ENCODE measurements at regions not wholly inside any gene's neighbourhood (a gene's known extent, or its start where the extent isn't known, plus 50 kb on each side); places are given as distances from the start of the nearest gene placed in this dataset.

DNA sequence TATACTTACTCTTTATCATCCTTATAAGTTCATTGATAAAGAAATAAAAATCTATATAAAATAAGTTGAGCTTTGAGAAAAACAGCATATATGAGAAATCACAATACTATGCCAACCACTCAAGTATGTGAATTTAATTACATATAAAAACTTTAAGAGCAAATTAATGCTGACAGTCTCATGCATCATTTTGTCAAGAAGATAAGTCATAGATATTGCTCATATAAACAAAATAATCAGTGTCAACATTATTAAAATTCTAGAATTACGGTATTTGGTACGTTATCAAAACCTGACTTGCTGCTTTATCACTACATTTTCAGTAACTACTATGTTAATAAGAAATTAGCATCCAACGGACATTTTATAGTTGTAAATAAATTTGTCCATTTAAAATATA lies 111.2 kb downstream of the FBXO8 start:
- Histone ChIP-seq H3K4me1 (ENCODE audit: insufficient read depth, low read length) (no peaks in the 10 kb centered on the region), H2AFZ (ENCODE audit: low read length) (no peak overlapping the region), H3K36me3 (ENCODE audit: insufficient read depth, low read length) (no peaks in the 10 kb centered on the region), H3K79me2 (ENCODE audit: insufficient read depth, low read length) (no peaks in the 10 kb centered on the region), H4K20me1 (ENCODE audit: insufficient read depth, low read length) (no peaks in the 10 kb centered on the region), H3K4me3 (ENCODE audit: insufficient read depth, low read length) (no peak overlapping the region), H3K27me3 (ENCODE audit: insufficient read depth, low read length) (no peaks in the 10 kb centered on the region), H3K4me2 (ENCODE audit: insufficient read depth, low read length) (no peak overlapping the region), H3K27ac (ENCODE audit: low read depth, low read length) (no peak overlapping the region), H3K9me3 (ENCODE audit: low read depth, low read length) (no peaks in the 10 kb centered on the region)
- TF ChIP-seq CTCF (IDR thresholded peaks at IDR 0.05; ENCODE audit: extremely low read depth, low read depth, low read length): no peak
- DNase-seq (ENCODE audit: insufficient read length, low spot score, missing footprints): no peak

- Histone ChIP-seq H3K36me3 (ENCODE audit: insufficient read depth, low read length) (no peaks in the 10 kb centered on the region), H4K20me1 (ENCODE audit: insufficient read depth, low read length) (no peaks in the 10 kb centered on the region), H3K79me2 (ENCODE audit: insufficient read depth, low read length) (no peaks in the 10 kb centered on the region), H3K4me1 (ENCODE audit: insufficient read depth, low read length) (no peaks in the 10 kb centered on the region), H2AFZ (ENCODE audit: low read length) (no peak overlapping the region), H3K9me3 (ENCODE audit: low read depth, low read length) (no peaks in the 10 kb centered on the region), H3K4me3 (ENCODE audit: insufficient read depth, low read length) (no peak overlapping the region), H3K27ac (ENCODE audit: low read depth, low read length) (no peak overlapping the region), H3K4me2 (ENCODE audit: insufficient read depth, low read length) (no peak overlapping the region), H3K27me3 (ENCODE audit: insufficient read depth, low read length) (no peaks in the 10 kb centered on the region)
- no peak for TF ChIP-seq CTCF (IDR thresholded peaks at IDR 0.05; ENCODE audit: extremely low read depth, low read depth, low read length)
- no peak for DNase-seq (ENCODE audit: insufficient read length, low spot score, missing footprints)
These were observed 112.6 kb downstream of the FBXO8 start for GRCh38 chr4:174170906-174171305.

GRCh38 chr4:174170091-174170490 lies 113.4 kb downstream of the FBXO8 start:
- no peaks in the 10 kb centered on the region for H3K9me3 ChIP-seq (ENCODE audit: low read depth, low read length)
- no peak overlapping the region for H3K4me2 ChIP-seq (ENCODE audit: insufficient read depth, low read length)
- H2AFZ ChIP-seq (ENCODE audit: low read length): no peak overlapping the region
- TF ChIP-seq CTCF (IDR thresholded peaks at IDR 0.05; ENCODE audit: extremely low read depth, low read depth, low read length): no peak
- DNase-seq (ENCODE audit: insufficient read length, low spot score, missing footprints): no peak
- H4K20me1 ChIP-seq (ENCODE audit: insufficient read depth, low read length): no peaks in the 10 kb centered on the region
- no peaks in the 10 kb centered on the region for H3K4me1 ChIP-seq (ENCODE audit: insufficient read depth, low read length)
- no peak overlapping the region for H3K27ac ChIP-seq (ENCODE audit: low read depth, low read length)
- H3K27me3 ChIP-seq (ENCODE audit: insufficient read depth, low read length): no peaks in the 10 kb centered on the region
- no peaks in the 10 kb centered on the region for H3K36me3 ChIP-seq (ENCODE audit: insufficient read depth, low read length)
- no peak overlapping the region for H3K4me3 ChIP-seq (ENCODE audit: insufficient read depth, low read length)
- no peaks in the 10 kb centered on the region for H3K79me2 ChIP-seq (ENCODE audit: insufficient read depth, low read length)

GRCh38 chr4:174157106-174157607 lies 126.3 kb downstream of the FBXO8 start:
- Histone ChIP-seq H2AFZ (ENCODE audit: low read length) (no peak overlapping the region), H3K27ac (ENCODE audit: low read depth, low read length) (no peak overlapping the region), H3K4me1 (ENCODE audit: insufficient read depth, low read length) (no peaks in the 10 kb centered on the region), H3K4me2 (ENCODE audit: insufficient read depth, low read length) (no peak overlapping the region), H3K27me3 (ENCODE audit: insufficient read depth, low read length) (peaks cover 2% of the 10 kb centered on the region), H3K9me3 (ENCODE audit: low read depth, low read length) (no peaks in the 10 kb centered on the region), H3K79me2 (ENCODE audit: insufficient read depth, low read length) (no peaks in the 10 kb centered on the region), H3K4me3 (ENCODE audit: insufficient read depth, low read length) (no peak overlapping the region), H3K36me3 (ENCODE audit: insufficient read depth, low read length) (no peaks in the 10 kb centered on the region), H4K20me1 (ENCODE audit: insufficient read depth, low read length) (no peaks in the 10 kb centered on the region)
- no peak for DNase-seq (ENCODE audit: insufficient read length, low spot score, missing footprints)
- TF ChIP-seq CTCF (IDR thresholded peaks at IDR 0.05; ENCODE audit: extremely low read depth, low read depth, low read length): no peak
